GM18505 (cell line): ENCODE measurements at regions not wholly inside any gene's neighbourhood (a gene's known extent, or its start where the extent isn't known, plus 50 kb on each side); places are given as distances from the start of the nearest gene placed in this dataset.

Experiments used
- ATAC-seq: cut with Tn5 transposase; IDR thresholded peaks from one replicate; pipeline ENCODE4 v1.9.1; 2021; ENCODE audit not compliant: unreplicated experiment
- POLR2A ChIP-seq: IDR thresholded peaks from 4 replicates; pipeline ENCODE4 v1.6.1; 2011; ENCODE audit warnings: borderline replicate concordance; ENCODE audit not compliant: insufficient read depth, insufficient read length; ENCODE audit errors: extremely low read depth

DNA sequence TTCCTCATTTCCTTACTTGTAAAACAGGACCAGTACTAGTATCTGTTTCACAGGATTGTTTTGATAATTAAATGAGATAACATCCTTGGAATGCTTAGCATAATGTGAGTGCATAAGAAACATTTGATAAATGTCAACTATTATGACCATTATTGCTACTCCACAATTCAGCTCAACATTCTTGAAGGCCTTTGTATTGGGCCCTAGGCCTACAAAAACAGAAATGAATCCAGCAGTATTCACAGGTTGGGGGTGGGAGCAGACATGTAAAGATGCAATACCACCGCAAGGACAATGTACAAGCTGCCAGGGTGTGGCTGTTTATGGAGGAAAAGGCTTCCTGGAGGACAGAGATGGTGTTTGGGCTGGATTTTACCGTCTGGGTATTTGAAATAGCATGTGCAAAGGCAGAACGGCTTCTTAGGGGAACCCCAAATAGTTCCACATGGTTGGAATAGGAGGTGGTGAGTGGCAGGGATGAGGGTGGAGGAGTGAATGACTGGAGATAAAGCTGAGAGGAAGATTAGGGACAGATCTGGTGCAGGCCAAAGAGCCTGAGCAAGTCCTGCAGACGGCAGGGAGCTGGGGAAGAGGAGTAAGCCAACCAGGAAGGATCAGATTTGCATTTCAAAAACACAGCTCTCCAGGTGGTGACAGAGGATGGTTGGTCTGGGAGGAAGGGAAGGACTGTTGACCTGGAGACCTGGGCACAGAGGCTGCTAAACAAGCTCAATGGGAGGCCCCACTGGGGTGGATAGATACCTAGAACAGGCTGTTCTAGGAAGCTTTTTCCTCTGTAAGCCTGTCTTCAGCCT, 57.0 kb upstream of the EPB41L1 start:
- ATAC-seq: no peak
- TF ChIP-seq POLR2A: no peak

DNA sequence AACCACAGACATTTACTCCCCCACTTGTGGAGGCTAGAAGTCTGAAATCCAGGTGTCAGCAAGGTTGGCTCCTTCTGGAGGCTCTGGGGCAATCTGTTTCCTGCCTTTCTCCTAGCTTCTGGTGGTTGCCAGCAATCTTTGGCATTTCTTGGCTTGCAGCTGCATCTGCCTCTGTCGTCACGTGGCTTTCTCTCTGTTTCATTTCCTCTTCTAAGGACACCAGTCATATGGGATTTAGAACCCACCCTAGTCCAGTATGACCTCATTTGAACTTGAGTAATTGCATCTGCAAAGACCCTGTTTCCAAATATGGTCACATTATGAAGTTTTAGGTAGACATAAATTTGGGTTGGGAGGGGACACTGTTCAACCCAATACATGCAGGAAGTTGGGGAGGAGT, 56.2 kb upstream of the EPB41L1 start:
- ATAC-seq: peak; percentile 61
- TF ChIP-seq POLR2A: no peak

DNA sequence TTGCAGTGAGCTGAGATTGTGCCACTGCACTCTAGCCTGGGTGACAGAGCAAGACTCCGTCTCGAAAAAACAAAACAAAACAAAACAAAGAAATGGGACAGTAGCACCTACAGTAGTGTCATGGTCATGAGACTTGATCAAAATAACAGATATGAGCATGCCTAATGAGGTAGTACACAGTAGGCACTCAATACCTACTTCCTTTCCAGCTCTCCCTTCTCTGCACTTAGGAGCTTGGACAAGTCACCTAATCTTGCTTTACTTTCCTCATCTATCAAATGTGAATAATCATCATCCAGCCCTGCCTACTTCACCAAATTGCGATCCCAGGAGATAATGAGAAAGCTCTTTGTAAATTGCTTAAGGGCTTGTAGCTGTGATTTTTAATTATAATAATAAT, 55.4 kb upstream of the EPB41L1 start:
- TF ChIP-seq POLR2A: no peak
- no peak for ATAC-seq

DNA sequence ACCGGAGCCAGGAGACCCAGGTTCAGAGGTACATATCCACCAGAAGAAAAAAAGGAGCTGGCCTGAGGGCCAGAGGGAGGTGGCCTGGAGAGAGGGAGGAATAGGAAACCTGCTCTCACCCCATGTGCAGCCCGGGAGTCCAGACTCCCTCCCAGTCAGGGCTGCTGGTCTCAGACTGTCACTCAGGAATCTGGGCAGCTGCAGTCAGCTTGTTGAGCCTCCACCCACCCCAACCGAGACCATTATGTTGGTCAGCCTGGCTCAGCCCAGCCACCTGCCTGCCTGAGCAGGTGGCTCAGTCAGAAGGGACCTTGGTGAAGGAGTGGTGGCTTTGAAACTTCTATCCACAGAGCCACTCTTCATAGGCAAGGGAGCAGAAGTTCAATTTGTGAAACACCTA, 53.3 kb upstream of the EPB41L1 start:
- no peak for TF ChIP-seq POLR2A
- ATAC-seq: no peak

DNA sequence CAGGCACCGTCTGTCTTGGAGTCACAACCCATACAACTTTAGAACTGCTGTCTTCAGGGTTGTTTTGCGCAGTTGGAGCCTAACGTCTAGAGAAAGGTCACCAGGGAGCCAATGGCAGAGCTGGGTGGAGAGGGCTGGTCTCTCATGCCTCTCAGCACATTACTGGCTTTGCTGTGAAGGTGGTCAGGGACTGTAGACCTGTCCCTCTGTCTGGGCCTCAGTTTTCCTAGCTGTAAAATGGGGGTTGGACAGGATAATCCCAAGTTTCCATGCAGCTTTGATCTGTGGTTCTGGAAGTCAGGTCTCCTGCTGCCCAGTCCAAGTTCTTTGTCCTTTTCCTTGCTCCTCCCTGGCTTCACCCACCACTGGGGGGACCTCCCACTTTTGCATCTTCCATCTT, 52.2 kb upstream of the EPB41L1 start:
- ATAC-seq: no peak
- no peak for TF ChIP-seq POLR2A

DNA sequence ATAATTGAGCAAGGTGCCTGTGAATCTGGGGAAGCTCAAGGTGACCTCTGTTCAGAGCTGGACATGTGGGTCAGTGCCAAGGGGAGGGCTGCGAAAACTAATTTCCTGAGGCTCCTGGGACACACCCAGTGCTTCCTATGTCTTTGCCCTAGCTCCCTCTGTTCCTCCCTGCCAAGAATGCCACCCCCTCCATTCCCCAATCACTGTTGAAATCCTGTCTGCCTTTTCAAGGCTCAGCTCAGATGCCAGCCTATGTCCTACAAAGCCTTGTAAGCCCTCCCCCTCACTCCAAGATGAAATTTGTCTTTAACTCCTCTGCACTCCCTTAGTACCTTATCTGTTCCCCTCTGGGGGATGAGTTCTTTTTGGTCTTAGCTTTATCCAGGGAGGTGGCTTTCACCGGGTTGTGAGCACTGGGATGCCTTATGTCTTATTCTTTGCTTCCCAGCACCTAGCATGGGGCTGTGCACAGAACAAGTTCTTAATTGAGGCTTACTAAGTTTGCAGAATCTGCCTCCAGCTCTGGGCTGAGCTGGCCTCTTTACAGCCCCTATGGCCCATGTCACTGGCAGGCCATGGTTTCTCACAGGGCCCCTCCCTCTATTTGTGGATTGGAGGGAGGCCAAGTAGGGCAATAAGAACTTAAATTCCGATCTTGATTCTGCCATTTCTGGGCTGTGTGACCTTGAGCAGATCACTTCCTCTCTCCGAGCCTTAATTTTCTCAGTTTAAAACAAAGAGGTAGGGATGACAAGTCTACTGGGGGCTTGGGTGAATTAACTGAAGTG, 51.5 kb upstream of the EPB41L1 start:
- TF ChIP-seq POLR2A: no peak
- ATAC-seq: no peak

DNA sequence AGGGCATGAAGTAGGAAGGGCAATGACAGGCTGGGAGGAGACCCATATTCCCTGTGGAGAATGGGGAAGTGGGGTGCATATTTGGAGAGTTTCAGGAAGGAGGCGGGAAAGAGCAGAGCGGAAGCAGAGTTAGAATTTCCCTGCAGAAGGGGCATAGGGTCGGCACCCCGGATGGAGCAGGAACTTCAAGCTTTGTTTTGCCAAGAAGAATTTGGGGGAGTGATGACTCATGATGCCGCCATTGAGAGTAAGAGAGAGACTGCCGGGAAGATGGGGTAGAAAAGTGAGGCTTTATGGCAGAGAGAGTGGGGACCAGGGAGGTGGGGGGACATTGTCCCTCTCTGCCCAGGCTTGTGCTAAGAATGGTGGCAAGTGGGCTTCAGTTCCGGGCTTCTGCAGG, 50.3 kb upstream of the EPB41L1 start:
- no peak for ATAC-seq
- TF ChIP-seq POLR2A: no peak
